ENCODE measurements at regions not wholly inside any gene's neighbourhood (a gene's known extent, or its start where the extent isn't known, plus 50 kb on each side); places are given as distances from the start of the nearest gene placed in this dataset.

DNA sequence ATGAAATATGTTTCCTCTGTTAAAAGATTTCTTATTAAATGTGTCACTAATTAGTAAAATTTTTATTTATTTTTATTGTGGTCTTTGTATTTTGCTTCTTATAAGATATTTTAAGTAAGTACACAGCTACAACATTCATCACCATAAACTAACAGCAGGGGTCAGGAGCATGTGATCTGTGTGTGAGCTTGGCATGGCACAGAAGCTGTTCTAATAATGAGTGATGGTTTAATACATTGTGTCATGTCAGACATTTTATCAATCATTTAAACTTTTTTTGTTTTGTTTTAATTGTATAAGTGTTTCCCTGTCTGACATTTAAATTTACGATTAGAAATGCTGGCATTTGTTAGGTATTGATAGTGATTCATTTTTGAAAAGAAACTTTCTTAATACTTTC is 585.4 kb downstream of the DSC3 start:
- H3K27me3 ChIP-seq (ENCODE audit: control insufficient read depth, insufficient read depth, low read length), result no peaks in the 10 kb centered on the region
- no peak overlapping the region for H3K27ac ChIP-seq (ENCODE audit: insufficient read depth, low read length)
- no peaks in the 10 kb centered on the region for H3K4me1 ChIP-seq (ENCODE audit: control insufficient read depth, extremely low read depth, insufficient read depth, low read length)
- H3K4me2 ChIP-seq (ENCODE audit: extremely low read depth, insufficient read depth, low read length), result no peak overlapping the region
- no peaks in the 10 kb centered on the region for H3K79me2 ChIP-seq (ENCODE audit: control insufficient read depth, insufficient read depth, low read length)
- no peak overlapping the region for H3K4me3 ChIP-seq (replicated peaks in 1 of 4; ENCODE audit: control extremely low read depth in 1 of 4, insufficient read depth in 1 of 4, low read depth in 3 of 4, low read length in 4 of 4)
- H2AFZ ChIP-seq (ENCODE audit: low read length), result no peak overlapping the region
- DNase-seq (ENCODE audit: low read depth in 2 of 2), result no peak
- TF ChIP-seq CTCF (conservative IDR thresholded peaks at IDR 0.05 in 1 of 2, IDR thresholded peaks at IDR 0.05 in 1 of 2; ENCODE audit: low read depth in 1 of 2, low read length in 2 of 2) (no peak), EZH2 (IDR thresholded peaks at IDR 0.05; ENCODE audit: low read length, missing control alignments) (no peak)
- no peaks in the 10 kb centered on the region for H3K9me3 ChIP-seq (ENCODE audit: control insufficient read depth, insufficient read depth, low read depth, low read length)
- H3K9ac ChIP-seq (ENCODE audit: insufficient read depth, low read length), result no peak overlapping the region
- no peaks in the 10 kb centered on the region for H4K20me1 ChIP-seq (ENCODE audit: control insufficient read depth, extremely low read depth, insufficient read depth, low read length)
- no peaks in the 10 kb centered on the region for H3K36me3 ChIP-seq (ENCODE audit: control insufficient read depth, insufficient read depth, low read length)

GRCh38 chr18:30455741-30456140 is 586.8 kb downstream of the DSC3 start:
- Histone ChIP-seq H3K36me3 (ENCODE audit: control insufficient read depth, insufficient read depth, low read length) (no peaks in the 10 kb centered on the region), H3K4me2 (ENCODE audit: extremely low read depth, insufficient read depth, low read length) (no peak overlapping the region), H3K79me2 (ENCODE audit: control insufficient read depth, insufficient read depth, low read length) (no peaks in the 10 kb centered on the region), H3K9me3 (ENCODE audit: control insufficient read depth, insufficient read depth, low read depth, low read length) (no peaks in the 10 kb centered on the region), H4K20me1 (ENCODE audit: control insufficient read depth, extremely low read depth, insufficient read depth, low read length) (no peaks in the 10 kb centered on the region), H3K27ac (ENCODE audit: insufficient read depth, low read length) (no peak overlapping the region), H3K4me3 (replicated peaks in 1 of 4; ENCODE audit: control extremely low read depth in 1 of 4, insufficient read depth in 1 of 4, low read depth in 3 of 4, low read length in 4 of 4) (no peak overlapping the region), H3K9ac (ENCODE audit: insufficient read depth, low read length) (no peak overlapping the region), H3K4me1 (ENCODE audit: control insufficient read depth, extremely low read depth, insufficient read depth, low read length) (no peaks in the 10 kb centered on the region), H2AFZ (ENCODE audit: low read length) (no peak overlapping the region), H3K27me3 (ENCODE audit: control insufficient read depth, insufficient read depth, low read length) (no peaks in the 10 kb centered on the region)
- DNase-seq (ENCODE audit: low read depth in 2 of 2), result no peak
- TF ChIP-seq CTCF (conservative IDR thresholded peaks at IDR 0.05 in 1 of 2, IDR thresholded peaks at IDR 0.05 in 1 of 2; ENCODE audit: low read depth in 1 of 2, low read length in 2 of 2) (no peak), EZH2 (IDR thresholded peaks at IDR 0.05; ENCODE audit: low read length, missing control alignments) (no peak)

GRCh38 chr18:30454920-30455319 is 587.6 kb downstream of the DSC3 start:
- no peak overlapping the region for H3K9ac ChIP-seq (ENCODE audit: insufficient read depth, low read length)
- H3K27ac ChIP-seq (ENCODE audit: insufficient read depth, low read length), result no peak overlapping the region
- no peak overlapping the region for H3K4me2 ChIP-seq (ENCODE audit: extremely low read depth, insufficient read depth, low read length)
- no peaks in the 10 kb centered on the region for H3K36me3 ChIP-seq (ENCODE audit: control insufficient read depth, insufficient read depth, low read length)
- H3K79me2 ChIP-seq (ENCODE audit: control insufficient read depth, insufficient read depth, low read length), result no peaks in the 10 kb centered on the region
- DNase-seq (ENCODE audit: low read depth in 2 of 2), result no peak
- no peaks in the 10 kb centered on the region for H3K27me3 ChIP-seq (ENCODE audit: control insufficient read depth, insufficient read depth, low read length)
- no peak for TF ChIP-seq CTCF (conservative IDR thresholded peaks at IDR 0.05 in 1 of 2, IDR thresholded peaks at IDR 0.05 in 1 of 2; ENCODE audit: low read depth in 1 of 2, low read length in 2 of 2)
- TF ChIP-seq EZH2 (IDR thresholded peaks at IDR 0.05; ENCODE audit: low read length, missing control alignments), result no peak
- no peaks in the 10 kb centered on the region for H3K4me1 ChIP-seq (ENCODE audit: control insufficient read depth, extremely low read depth, insufficient read depth, low read length)
- H3K9me3 ChIP-seq (ENCODE audit: control insufficient read depth, insufficient read depth, low read depth, low read length), result no peaks in the 10 kb centered on the region
- H3K4me3 ChIP-seq (replicated peaks in 1 of 4; ENCODE audit: control extremely low read depth in 1 of 4, insufficient read depth in 1 of 4, low read depth in 3 of 4, low read length in 4 of 4), result no peak overlapping the region
- H2AFZ ChIP-seq (ENCODE audit: low read length), result no peak overlapping the region
- H4K20me1 ChIP-seq (ENCODE audit: control insufficient read depth, extremely low read depth, insufficient read depth, low read length), result no peaks in the 10 kb centered on the region

Data from fibroblast of lung (primary cell).